ENCODE measurements at regions not wholly inside any gene's neighbourhood (a gene's known extent, or its start where the extent isn't known, plus 50 kb on each side); places are given as distances from the start of the nearest gene placed in this dataset.

- DNase-seq = no peak
These were observed 239.1 kb downstream of the MTX2 start for GRCh38 chr2:176508374-176508773.

DNA sequence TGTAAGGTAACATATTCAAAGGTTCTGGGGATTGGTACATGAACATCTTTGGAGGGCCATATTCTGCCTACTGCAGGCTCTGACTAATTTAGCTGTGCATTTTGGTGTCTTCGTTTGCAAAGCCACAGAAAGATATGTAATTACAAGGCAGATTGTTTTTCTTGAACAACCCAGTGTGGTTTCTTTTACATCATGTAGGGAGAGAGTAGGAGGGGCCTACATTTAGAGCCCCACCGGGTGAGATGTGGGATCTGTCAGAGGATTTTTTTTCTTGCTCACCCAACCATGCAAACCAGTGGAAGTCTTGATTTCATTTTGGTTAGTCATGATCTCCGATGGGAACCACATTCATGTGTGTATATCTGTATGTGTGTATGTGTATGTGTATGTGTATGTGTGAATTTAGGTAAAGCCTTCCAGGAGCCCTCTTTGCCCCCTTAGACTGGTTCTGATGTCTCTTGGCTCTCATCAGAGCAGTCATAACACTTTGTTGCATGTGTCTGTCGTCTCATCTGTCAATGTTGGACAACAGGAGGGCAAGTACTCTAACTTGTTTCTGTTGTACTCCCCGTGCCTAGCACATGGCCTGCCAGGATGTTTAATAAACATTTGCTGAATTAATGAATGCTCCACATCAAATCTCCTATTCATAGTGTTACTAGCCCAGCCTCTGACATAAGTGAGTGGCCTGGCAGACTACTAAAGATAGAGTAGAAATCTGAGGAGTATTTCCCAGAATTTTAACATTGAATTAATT, 239.9 kb downstream of the MTX2 start:
- DNase-seq = no peak

DNA sequence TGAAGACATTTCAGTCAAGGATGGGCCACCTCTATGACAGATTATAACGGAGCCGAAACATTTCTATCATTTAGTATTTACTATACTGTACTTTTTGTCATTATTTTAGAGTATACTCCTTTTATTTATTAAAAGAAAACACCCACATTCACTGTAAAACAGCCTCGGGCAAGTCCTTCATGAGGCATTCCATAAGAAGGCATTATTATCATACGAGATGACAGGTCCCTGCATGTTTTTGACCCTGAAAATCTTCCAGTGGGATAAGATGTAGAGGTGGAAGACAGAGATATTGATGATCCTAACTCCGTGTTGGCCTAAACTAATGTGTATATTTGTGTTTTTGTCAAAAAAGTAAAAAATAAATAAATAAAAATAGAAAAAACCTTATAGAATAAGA, 245.0 kb downstream of the MTX2 start:
- no peak for DNase-seq

DNA sequence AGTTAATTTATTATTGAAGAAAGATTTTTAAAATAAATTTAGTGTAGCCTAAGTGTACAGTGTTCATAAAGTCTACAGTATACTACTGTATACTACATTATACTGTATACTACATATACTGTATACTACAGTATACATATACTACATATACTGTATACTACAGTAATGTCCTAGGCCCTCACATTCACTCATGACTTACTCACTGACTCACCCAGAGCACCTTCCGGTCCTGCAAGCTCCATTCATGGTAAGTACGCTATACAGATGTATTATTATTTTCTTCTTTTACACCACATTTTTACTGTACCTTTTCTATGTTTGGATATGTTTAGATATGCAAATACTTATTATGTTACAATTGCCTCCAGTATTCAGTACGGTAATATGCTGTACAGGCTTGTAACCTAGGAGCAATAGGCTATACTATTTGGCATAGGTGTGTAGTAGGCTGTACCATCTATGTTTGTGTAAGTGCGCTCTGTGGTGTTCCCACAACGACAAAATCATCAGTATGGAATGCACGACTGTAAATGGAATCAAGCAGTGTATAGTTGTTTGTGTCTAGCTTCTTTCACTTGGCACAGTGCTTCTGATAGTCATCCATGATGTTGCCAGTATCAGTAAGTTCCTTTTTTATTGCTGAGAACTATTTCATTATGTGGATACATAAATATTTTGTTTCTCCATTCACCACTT, 245.7 kb downstream of the MTX2 start:
- DNase-seq = no peak

- DNase-seq = no peak
These were observed 246.9 kb downstream of the MTX2 start for GRCh38 chr2:176516051-176516602.

GRCh38 chr2:176518823-176519222, 249.6 kb downstream of the MTX2 start:
- DNase-seq = no peak

DNA sequence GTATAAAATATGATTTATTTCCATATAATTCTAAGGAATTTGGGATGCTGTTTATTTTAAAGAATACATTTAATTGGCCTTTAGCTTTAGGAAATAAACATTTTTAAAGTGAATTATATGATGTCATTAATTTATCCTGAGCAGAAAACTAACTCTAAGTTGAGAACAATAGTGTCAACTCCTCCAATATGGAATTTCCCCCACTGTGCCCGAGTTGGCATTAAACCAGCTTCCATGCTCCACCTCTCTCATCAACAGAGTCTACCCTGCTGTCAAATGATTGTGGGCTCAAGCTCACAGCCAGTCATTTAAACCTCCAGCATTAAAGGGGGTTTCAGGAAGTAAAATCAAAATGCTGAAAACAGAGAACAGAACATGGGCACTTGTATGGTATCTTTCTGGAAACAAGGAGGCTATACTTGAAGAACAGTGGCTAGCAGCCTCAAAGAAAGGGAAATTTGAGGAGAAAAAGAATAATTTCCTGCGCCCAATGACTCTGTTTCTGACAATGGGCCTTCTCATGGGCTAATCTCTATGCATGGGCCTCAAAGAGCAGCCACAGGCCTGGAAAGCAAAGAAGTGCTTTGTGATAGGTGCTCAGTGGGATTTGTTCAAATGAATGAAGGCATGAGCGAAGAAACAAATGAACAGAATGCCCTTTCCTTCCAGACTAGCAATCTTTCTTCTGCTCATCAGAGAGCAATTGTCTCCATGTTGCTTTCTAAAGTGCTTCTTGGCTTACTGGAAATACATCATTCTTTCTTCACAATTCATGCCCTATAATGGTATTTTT, 252.8 kb downstream of the MTX2 start:
- DNase-seq = no peak

DNA sequence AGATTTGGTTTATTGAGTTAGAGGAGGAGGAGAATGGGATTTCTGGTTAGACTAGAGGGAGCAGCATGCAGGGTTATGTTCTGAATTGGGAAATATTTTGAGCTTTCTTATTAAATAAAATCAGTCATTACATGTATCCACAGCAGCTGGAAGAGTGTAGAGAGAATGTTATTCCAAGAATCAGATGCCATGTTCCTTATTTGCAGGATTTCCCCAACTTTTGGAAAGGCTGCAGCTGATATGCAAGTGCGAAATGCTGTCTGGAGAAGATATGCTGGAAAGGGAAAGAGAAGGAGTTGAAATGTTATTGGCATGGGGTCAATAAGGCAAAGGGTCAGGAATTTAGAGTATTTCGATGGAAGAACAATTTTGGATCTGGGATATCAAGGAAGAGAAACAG, 255.8 kb downstream of the MTX2 start:
- DNase-seq = no peak

DNA sequence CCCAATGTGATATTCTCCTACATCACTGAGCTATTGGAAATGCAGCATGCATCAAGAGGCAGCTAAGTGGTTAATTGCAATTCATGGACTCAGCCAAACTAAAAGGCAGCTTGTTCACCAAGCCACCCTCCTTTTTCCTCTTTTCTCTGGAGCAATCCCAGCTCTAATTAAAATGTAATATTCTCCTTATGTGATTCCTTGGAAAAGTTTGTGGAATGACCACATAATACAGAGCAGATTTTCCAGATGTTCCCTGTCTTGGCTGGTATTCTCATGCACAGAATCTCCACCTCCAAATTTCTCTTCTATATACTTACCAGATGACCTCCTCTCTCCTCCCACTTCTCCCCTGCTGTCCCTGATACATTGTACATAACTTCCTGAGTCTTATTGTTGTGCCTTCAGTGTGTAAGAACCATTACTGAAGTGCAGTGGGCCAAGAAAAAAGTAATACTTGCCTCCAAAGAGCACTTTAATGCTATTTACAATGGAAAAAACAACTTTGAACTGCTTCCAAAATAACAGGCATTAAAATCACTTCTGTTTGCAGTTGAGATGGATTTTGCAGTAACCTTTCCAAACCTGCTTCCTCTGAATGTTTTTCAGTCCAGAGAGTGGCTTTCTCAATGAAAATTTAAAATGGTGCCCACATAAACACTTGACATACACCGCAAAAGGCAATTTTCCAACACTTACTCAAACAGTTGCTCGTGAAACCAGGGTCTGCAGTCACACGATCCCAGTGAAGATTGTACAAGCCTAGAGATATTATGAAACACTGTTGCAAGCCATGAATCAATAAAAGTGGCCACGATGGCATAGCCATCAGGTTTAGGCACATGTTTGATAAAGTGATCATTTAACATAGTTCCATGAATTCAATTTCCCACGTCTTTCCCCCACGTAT, 258.0 kb downstream of the MTX2 start:
- no peak for DNase-seq

GRCh38 chr2:176531608-176532007, 262.4 kb downstream of the MTX2 start:
- DNase-seq = no peak

GRCh38 chr2:176533505-176534193, 264.4 kb downstream of the MTX2 start:
- no peak for DNase-seq

DNA sequence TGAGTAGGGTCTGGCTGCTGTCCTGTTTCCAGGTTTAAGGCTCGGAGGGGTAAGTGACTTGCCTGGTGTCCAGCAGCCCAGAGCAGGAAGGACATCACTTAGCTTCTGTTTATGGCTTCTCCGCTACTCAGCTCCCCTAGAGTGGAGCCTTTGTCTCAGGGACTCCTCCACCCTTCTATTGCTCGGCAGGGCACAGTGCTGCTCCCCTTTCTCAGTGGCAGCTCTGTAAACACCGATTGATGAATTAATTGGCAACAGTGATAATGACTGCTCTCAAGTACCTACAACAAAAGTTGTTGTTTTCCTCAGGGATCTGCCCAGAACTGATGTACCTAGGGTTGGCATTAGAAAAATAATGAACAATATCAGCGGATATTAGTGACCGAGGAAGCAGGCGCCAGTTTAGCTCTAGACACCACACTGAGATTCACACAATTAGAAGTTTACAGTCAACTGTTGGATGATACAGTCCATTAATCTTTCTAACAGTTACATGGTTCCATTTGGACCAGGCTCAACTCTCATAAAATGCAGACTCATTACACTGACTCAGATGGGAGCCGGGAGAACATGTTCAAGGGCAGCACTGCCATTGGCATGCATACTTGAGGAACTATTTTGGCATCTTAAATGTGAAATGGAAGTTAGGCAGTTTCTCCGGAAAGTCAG, 265.7 kb downstream of the MTX2 start:
- DNase-seq = no peak

- no peak for DNase-seq
These were observed 266.3 kb downstream of the MTX2 start for GRCh38 chr2:176535467-176536113.

GRCh38 chr2:176536439-176537133, 267.3 kb downstream of the MTX2 start:
- DNase-seq = no peak

GRCh38 chr2:176537932-176538331, 268.7 kb downstream of the MTX2 start:
- DNase-seq = no peak

- no peak for DNase-seq
These were observed 271.8 kb downstream of the MTX2 start for GRCh38 chr2:176540995-176541394.

- no peak for DNase-seq
These were observed 273.2 kb downstream of the MTX2 start for GRCh38 chr2:176542476-176542875.

DNA sequence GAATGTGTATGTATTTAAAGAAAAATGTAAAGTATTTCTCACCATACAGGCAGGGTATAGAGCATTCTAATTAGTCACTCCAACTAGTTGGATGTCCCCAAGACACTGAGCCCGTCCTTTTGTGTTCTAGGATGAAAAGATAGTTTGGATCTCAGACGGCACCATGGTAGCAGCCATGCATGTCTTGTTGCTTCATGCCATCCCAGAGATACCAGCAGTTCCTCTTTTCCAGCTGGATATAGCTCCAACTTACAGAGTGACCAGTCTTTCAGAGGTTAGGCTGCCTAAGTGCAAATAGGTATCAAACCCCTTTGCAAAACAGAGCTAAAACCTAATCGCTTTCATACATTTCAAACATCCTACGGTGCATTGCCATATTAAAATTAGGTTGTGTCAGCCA, 275.3 kb downstream of the MTX2 start:
- no peak for DNase-seq

DNA sequence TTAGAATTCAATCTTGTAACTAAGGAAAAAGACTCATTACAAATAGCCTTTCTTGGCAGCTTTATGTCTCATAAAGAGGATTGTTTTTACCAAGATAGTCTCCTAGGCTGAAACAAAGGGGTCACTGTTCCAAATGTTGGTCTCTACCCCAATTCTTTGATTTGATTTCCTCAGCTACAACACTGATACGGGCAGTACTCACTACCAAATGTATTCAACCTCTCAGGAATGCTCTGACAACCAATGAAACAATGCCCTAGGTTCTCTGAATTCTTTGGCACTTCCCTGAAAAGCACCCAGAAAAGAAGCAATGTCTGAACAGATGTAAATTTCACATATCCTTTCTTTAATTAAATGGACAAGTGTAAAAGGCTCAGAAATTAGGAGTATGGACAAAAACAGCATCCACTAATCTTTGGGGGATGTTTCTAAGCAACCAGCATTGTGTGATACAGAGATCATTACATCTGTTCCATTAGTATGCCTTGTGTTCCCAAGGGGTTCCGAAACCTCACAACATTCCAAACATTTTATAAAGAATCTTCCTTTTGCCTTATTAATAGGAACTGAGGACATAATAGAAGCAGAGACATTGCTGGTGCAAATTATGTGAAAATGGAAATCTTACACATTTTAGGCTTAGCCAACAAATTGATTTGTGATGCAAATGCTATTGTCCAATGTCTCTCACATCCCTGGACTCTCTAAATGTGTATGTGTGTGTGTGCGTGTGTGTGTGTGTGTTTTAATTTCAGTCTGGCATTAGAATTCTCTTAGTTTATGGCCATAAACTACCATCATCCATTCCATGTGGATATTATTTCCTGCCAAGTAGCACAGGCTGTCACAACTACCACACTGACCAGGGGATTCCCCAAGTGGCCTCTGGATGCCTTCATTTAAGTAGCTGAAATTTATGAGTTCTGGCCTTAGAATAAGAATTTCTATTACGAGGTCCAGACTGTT, 276.0 kb downstream of the MTX2 start:
- no peak for DNase-seq
